Aorta (tissue), 5 donors: ENCODE measurements at regions not wholly inside any gene's neighbourhood (a gene's known extent, or its start where the extent isn't known, plus 50 kb on each side); places are given as distances from the start of the nearest gene placed in this dataset.

Experiments
- ATAC-seq: fragments of 200-7000 bp; cut with Tn5 transposase; one replicate; pipeline ENCODE4 v1.9.1; 2022; ENCODE audit warnings: moderate library complexity; ENCODE audit not compliant: low FRiP score
- DNase-seq, 2 donors: peaks; one replicate each; pipeline ENCODE4 v3.0.0-alpha.2; 2020
- H3K27ac ChIP-seq, 2 donors: one replicate each; pipeline ENCODE4 v1.5.1; 2013; ENCODE audit warnings: low read length in 2 of 2, mild to moderate bottlenecking in 2 of 2, moderate library complexity in 2 of 2, control low read depth in 1 of 2, inconsistent platforms in 1 of 2, low read depth in 1 of 2
- H3K27me3 ChIP-seq, 2 donors: one replicate each; pipeline ENCODE4 v1.6.1; 2013; ENCODE audit warnings: control low read depth in 1 of 2, low read length in 1 of 2, mild to moderate bottlenecking in 1 of 2, moderate library complexity in 1 of 2; ENCODE audit not compliant: insufficient read depth in 2 of 2, control insufficient read depth in 1 of 2
- H3K36me3 ChIP-seq, 2 donors: one replicate each; pipeline ENCODE4 v1.6.1; 2013; ENCODE audit warnings: control low read depth in 1 of 2, low read length in 1 of 2, mild to moderate bottlenecking in 1 of 2; ENCODE audit not compliant: insufficient read depth in 2 of 2, control insufficient read depth in 1 of 2
- H3K4me1 ChIP-seq, 2 donors: one replicate each; pipeline ENCODE4 v1.6.1; 2013; ENCODE audit warnings: low read length in 2 of 2, control low read depth in 1 of 2, mild to moderate bottlenecking in 1 of 2, moderate library complexity in 1 of 2; ENCODE audit not compliant: insufficient read depth in 2 of 2, control insufficient read depth in 1 of 2
- H3K4me3 ChIP-seq, 2 donors: one replicate each; pipeline ENCODE4 v1.5.1; 2013; ENCODE audit warnings: low read length in 2 of 2, control low read depth in 1 of 2, mild to moderate bottlenecking in 1 of 2
- H3K9me3 ChIP-seq: one replicate; pipeline ENCODE4 v1.6.1; 2013; ENCODE audit warnings: mild to moderate bottlenecking, low read length; ENCODE audit not compliant: control insufficient read depth
- WGBS, 2 donors: extraction: QIAGEN DNeasy Blood & Tissue Kit; methylation state at CpG; one replicate each; pipeline ENCODE4 v1.1.7; 2013; 5-methylcytosine and 5-hydroxymethylcytosine counted together
- intact Hi-C, 2 donors: fragments of 100-400 bp; cut with DNase I; formaldehyde crosslinking; loops; one replicate each; pipeline versions ENCODE4 v1.14.2 to v1.15.0; 2022
- donor health status: healthy with polysubstance abuse.
- donor health status: Bipolar disorder and iron deficiency.
- donor health status: DM: no; HTN: no; CAD: no.
- donor health status: DM: no; HTN: no; CAD: no.
- donor health status: DM: yes; HTN: yes; CAD: no.

- ATAC-seq (no peak), DNase-seq (no peak)
- Histone ChIP-seq H3K9me3 (no peaks in the 10 kb centered on the region), H3K27ac (no peak overlapping the region), H3K27me3 (peaks cover 0 to 3% of the 10 kb centered on the region in 2 donors), H3K4me1 (no peaks in the 10 kb centered on the region), H3K36me3 (no peaks in the 10 kb centered on the region), H3K4me3 (no peak overlapping the region)
- intact Hi-C loops = no loop called here
- WGBS, 2 donors = 49 to 88% methylated on average over 1 of the region's 1 CpG
These were observed 239.4 kb upstream of the BOD1L1 start for GRCh38 chr4:13866881-13867280.

GRCh38 chr4:13872155-13872554 lies 244.6 kb upstream of the BOD1L1 start:
- no peaks in the 10 kb centered on the region for H3K27me3 ChIP-seq
- intact Hi-C loops = no loop called here
- ATAC-seq = no peak
- no peaks in the 10 kb centered on the region for H3K9me3 ChIP-seq
- no peaks in the 10 kb centered on the region for H3K36me3 ChIP-seq
- H3K27ac ChIP-seq = no peak overlapping the region
- no peaks in the 10 kb centered on the region for H3K4me1 ChIP-seq
- DNase-seq = no peak
- H3K4me3 ChIP-seq = no peak overlapping the region

- Histone ChIP-seq H3K36me3 (no peaks in the 10 kb centered on the region), H3K4me3 (no peak overlapping the region), H3K9me3 (no peaks in the 10 kb centered on the region), H3K4me1 (no peaks in the 10 kb centered on the region), H3K27me3 (no peaks in the 10 kb centered on the region), H3K27ac (no peak overlapping the region)
- intact Hi-C loops = no loop called here
- ATAC-seq (no peak), DNase-seq (no peak)
- 44 to 45% methylated on average over 3 of the region's 3 CpGs for WGBS, 2 donors
These were observed 245.4 kb upstream of the BOD1L1 start for GRCh38 chr4:13872955-13873354.

- Histone ChIP-seq H3K4me3 (no peak overlapping the region), H3K36me3 (no peaks in the 10 kb centered on the region), H3K9me3 (no peaks in the 10 kb centered on the region), H3K27me3 (no peaks in the 10 kb centered on the region), H3K4me1 (no peaks in the 10 kb centered on the region), H3K27ac (no peak overlapping the region)
- no peak for DNase-seq
- intact Hi-C loops = no loop called here
- 89 to 97% methylated on average over 1 of the region's 1 CpG for WGBS, 2 donors
- ATAC-seq = no peak
These were observed 247.7 kb upstream of the BOD1L1 start for GRCh38 chr4:13875181-13875580.

GRCh38 chr4:13876131-13876530 lies 248.6 kb upstream of the BOD1L1 start:
- H3K4me3 ChIP-seq = no peak overlapping the region
- intact Hi-C loops = no loop called here
- WGBS, 2 donors = 59 to 62% methylated on average over 3 of the region's 3 CpGs

GRCh38 chr4:13876940-13877339 lies 249.4 kb upstream of the BOD1L1 start:
- no peak overlapping the region for H3K4me3 ChIP-seq
- intact Hi-C loops = no loop called here
- no peak overlapping the region for H3K27ac ChIP-seq
- DNase-seq (no peak), ATAC-seq (no peak)
- no peaks in the 10 kb centered on the region for H3K27me3 ChIP-seq
- no peaks in the 10 kb centered on the region for H3K36me3 ChIP-seq
- no peaks in the 10 kb centered on the region for H3K4me1 ChIP-seq
- no peaks in the 10 kb centered on the region for H3K9me3 ChIP-seq
- WGBS, 2 donors = 77 to 87% methylated on average over 7 of the region's 7 CpGs

More at GRCh38 chr4:13876131-13876530, 248.6 kb upstream of the BOD1L1 start:
- ATAC-seq = no peak
- no peak overlapping the region for H3K27ac ChIP-seq
- no peaks in the 10 kb centered on the region for H3K36me3 ChIP-seq
- no peaks in the 10 kb centered on the region for H3K4me1 ChIP-seq
- H3K9me3 ChIP-seq = no peaks in the 10 kb centered on the region
- DNase-seq = no peak
- H3K27me3 ChIP-seq = no peaks in the 10 kb centered on the region

GRCh38 chr4:13877626-13878025 lies 250.1 kb upstream of the BOD1L1 start:
- Histone ChIP-seq H3K27ac (no peak overlapping the region), H3K9me3 (no peaks in the 10 kb centered on the region), H3K4me1 (no peaks in the 10 kb centered on the region), H3K36me3 (no peaks in the 10 kb centered on the region), H3K27me3 (no peaks in the 10 kb centered on the region), H3K4me3 (no peak overlapping the region)
- DNase-seq = no peak
- intact Hi-C loops = no loop called here
- ATAC-seq = no peak
- 78% methylated on average over 4 of the region's 4 CpGs for WGBS, 2 donors

- Histone ChIP-seq H3K27me3 (no peaks in the 10 kb centered on the region), H3K4me3 (no peak overlapping the region), H3K4me1 (no peaks in the 10 kb centered on the region), H3K9me3 (no peaks in the 10 kb centered on the region), H3K36me3 (no peaks in the 10 kb centered on the region), H3K27ac (no peak overlapping the region)
- 11 to 17% methylated on average over 4 of the region's 4 CpGs for WGBS, 2 donors
- intact Hi-C loops = no loop called here
- ATAC-seq (no peak), DNase-seq (no peak)
These were observed 254.4 kb upstream of the BOD1L1 start for GRCh38 chr4:13881892-13882291.

- intact Hi-C loops = no loop called here
- 43 to 88% methylated on average over 2 of the region's 2 CpGs for WGBS, 2 donors
- Histone ChIP-seq H3K36me3 (no peaks in the 10 kb centered on the region), H3K27ac (no peak overlapping the region), H3K27me3 (no peaks in the 10 kb centered on the region), H3K4me1 (no peaks in the 10 kb centered on the region), H3K9me3 (no peaks in the 10 kb centered on the region), H3K4me3 (no peak overlapping the region)
- ATAC-seq (no peak), DNase-seq (no peak)
These were observed 259.5 kb upstream of the BOD1L1 start for GRCh38 chr4:13887010-13887409.
